ENCODE measurements at regions not wholly inside any gene's neighbourhood (a gene's known extent, or its start where the extent isn't known, plus 50 kb on each side); places are given as distances from the start of the nearest gene placed in this dataset.

GRCh38 chr14:44446965-44447364, 60.1 kb downstream of the FSCB start:
- no peak for TF ChIP-seq EZH2phosphoT487 (IDR thresholded peaks at IDR 0.05; ENCODE audit: borderline replicate concordance, low read length)
- TF ChIP-seq CTCF (IDR thresholded peaks at IDR 0.05; ENCODE audit: low read depth, low read length, poor library complexity, severe bottlenecking), result no peak
